T-helper 2 cell treated with Interferon-gamma antibody and Interleukin-4, amounts not matched to agents 5 μg/mL and 100 μg/mL, for 36 hours (primary cell): ENCODE measurements at regions not wholly inside any gene's neighbourhood (a gene's known extent, or its start where the extent isn't known, plus 50 kb on each side); places are given as distances from the start of the nearest gene placed in this dataset.

Experiments used
- DNase-seq: peaks from one replicate; pipeline ENCODE4 v3.0.0; 2021; ENCODE audit warnings: low spot score
- H3K27ac Mint-ChIP-seq: one replicate; pipeline ENCODE4 v1.8.0; 2021; ENCODE audit warnings: mild to moderate bottlenecking, mixed read lengths
- H3K27me3 Mint-ChIP-seq: one replicate; pipeline ENCODE4 v1.8.0; 2021; ENCODE audit warnings: low read depth, mixed read lengths
- H3K36me3 Mint-ChIP-seq: one replicate; pipeline ENCODE4 v1.8.0; 2021; ENCODE audit warnings: low read depth, mixed read lengths
- H3K4me1 Mint-ChIP-seq: one replicate; pipeline ENCODE4 v1.8.0; 2021; ENCODE audit warnings: low read depth, mixed read lengths
- H3K4me3 Mint-ChIP-seq: one replicate; pipeline ENCODE4 v1.8.0; 2022; ENCODE audit warnings: mild to moderate bottlenecking, moderate library complexity, mixed read lengths
- H3K9me3 Mint-ChIP-seq: one replicate; pipeline ENCODE4 v1.8.0; 2021; ENCODE audit warnings: mixed read lengths

- no peaks in the 10 kb centered on the region for H3K27me3 Mint-ChIP-seq
- DNase-seq, result no peak
These were observed 202.0 kb downstream of the TSHZ3 start for GRCh38 chr19:31147234-31147633.

GRCh38 chr19:31146546-31147183 is 202.6 kb downstream of the TSHZ3 start:
- Mint-ChIP-seq H3K36me3 (no peaks in the 10 kb centered on the region), H3K27me3 (no peaks in the 10 kb centered on the region), H3K9me3 (no peaks in the 10 kb centered on the region), H3K4me1 (no peaks in the 10 kb centered on the region), H3K4me3 (no peak overlapping the region), H3K27ac (no peak overlapping the region)
- no peak for DNase-seq

More at GRCh38 chr19:31147234-31147633, 202.0 kb downstream of the TSHZ3 start:
- no peaks in the 10 kb centered on the region for H3K4me1 Mint-ChIP-seq
- H3K9me3 Mint-ChIP-seq, result no peaks in the 10 kb centered on the region
- H3K4me3 Mint-ChIP-seq, result no peak overlapping the region
- no peaks in the 10 kb centered on the region for H3K36me3 Mint-ChIP-seq
- no peak overlapping the region for H3K27ac Mint-ChIP-seq

GRCh38 chr19:31146015-31146414 is 203.2 kb downstream of the TSHZ3 start:
- Mint-ChIP-seq H3K36me3 (no peaks in the 10 kb centered on the region), H3K4me1 (no peaks in the 10 kb centered on the region), H3K27me3 (no peaks in the 10 kb centered on the region), H3K9me3 (no peaks in the 10 kb centered on the region), H3K27ac (no peak overlapping the region), H3K4me3 (no peak overlapping the region)
- no peak for DNase-seq

GRCh38 chr19:31145007-31145406 is 204.2 kb downstream of the TSHZ3 start:
- H3K4me3 Mint-ChIP-seq, result no peak overlapping the region
- DNase-seq, result no peak

GRCh38 chr19:31144075-31144870 is 205.0 kb downstream of the TSHZ3 start:
- DNase-seq, result no peak
- H3K4me1 Mint-ChIP-seq, result no peaks in the 10 kb centered on the region
- H3K27me3 Mint-ChIP-seq, result no peaks in the 10 kb centered on the region
- no peaks in the 10 kb centered on the region for H3K9me3 Mint-ChIP-seq
- no peaks in the 10 kb centered on the region for H3K36me3 Mint-ChIP-seq
- no peak overlapping the region for H3K4me3 Mint-ChIP-seq
- H3K27ac Mint-ChIP-seq, result no peak overlapping the region

More at GRCh38 chr19:31145007-31145406, 204.2 kb downstream of the TSHZ3 start:
- no peaks in the 10 kb centered on the region for H3K27me3 Mint-ChIP-seq
- H3K36me3 Mint-ChIP-seq, result no peaks in the 10 kb centered on the region
- no peaks in the 10 kb centered on the region for H3K4me1 Mint-ChIP-seq
- no peaks in the 10 kb centered on the region for H3K9me3 Mint-ChIP-seq
- no peak overlapping the region for H3K27ac Mint-ChIP-seq

GRCh38 chr19:31141301-31141700 is 207.9 kb downstream of the TSHZ3 start:
- DNase-seq, result no peak
- Mint-ChIP-seq H3K27ac (no peak overlapping the region), H3K36me3 (no peaks in the 10 kb centered on the region), H3K4me3 (no peak overlapping the region), H3K27me3 (no peaks in the 10 kb centered on the region), H3K4me1 (no peaks in the 10 kb centered on the region), H3K9me3 (no peaks in the 10 kb centered on the region)

GRCh38 chr19:31140717-31141116 is 208.5 kb downstream of the TSHZ3 start:
- Mint-ChIP-seq H3K9me3 (no peaks in the 10 kb centered on the region), H3K4me1 (no peaks in the 10 kb centered on the region), H3K4me3 (no peak overlapping the region), H3K36me3 (no peaks in the 10 kb centered on the region), H3K27me3 (no peaks in the 10 kb centered on the region), H3K27ac (no peak overlapping the region)
- DNase-seq, result no peak

- Mint-ChIP-seq H3K9me3 (no peaks in the 10 kb centered on the region), H3K4me1 (no peaks in the 10 kb centered on the region), H3K27me3 (no peaks in the 10 kb centered on the region), H3K36me3 (no peaks in the 10 kb centered on the region), H3K4me3 (no peak overlapping the region), H3K27ac (no peak overlapping the region)
- no peak for DNase-seq
These were observed 209.2 kb downstream of the TSHZ3 start for GRCh38 chr19:31139871-31140505.

- Mint-ChIP-seq H3K4me1 (no peaks in the 10 kb centered on the region), H3K27ac (no peak overlapping the region), H3K4me3 (no peak overlapping the region), H3K9me3 (no peaks in the 10 kb centered on the region), H3K27me3 (peaks cover 3% of the 10 kb centered on the region), H3K36me3 (no peaks in the 10 kb centered on the region)
- no peak for DNase-seq
These were observed 211.2 kb downstream of the TSHZ3 start for GRCh38 chr19:31138077-31138476.

GRCh38 chr19:31135841-31136240 is 213.4 kb downstream of the TSHZ3 start:
- H3K9me3 Mint-ChIP-seq, result no peaks in the 10 kb centered on the region
- H3K4me3 Mint-ChIP-seq, result no peak overlapping the region
- H3K4me1 Mint-ChIP-seq, result no peaks in the 10 kb centered on the region
- DNase-seq, result no peak
- H3K36me3 Mint-ChIP-seq, result no peaks in the 10 kb centered on the region
- peaks cover 3% of the 10 kb centered on the region for H3K27me3 Mint-ChIP-seq
- H3K27ac Mint-ChIP-seq, result no peak overlapping the region

- H3K27ac Mint-ChIP-seq, result no peak overlapping the region
- no peaks in the 10 kb centered on the region for H3K9me3 Mint-ChIP-seq
- no peak for DNase-seq
- no peaks in the 10 kb centered on the region for H3K36me3 Mint-ChIP-seq
- H3K4me1 Mint-ChIP-seq, result no peaks in the 10 kb centered on the region
- H3K27me3 Mint-ChIP-seq, result peaks cover 3% of the 10 kb centered on the region
- H3K4me3 Mint-ChIP-seq, result no peak overlapping the region
These were observed 216.5 kb downstream of the TSHZ3 start for GRCh38 chr19:31132753-31133110.

GRCh38 chr19:31128291-31128690 is 220.9 kb downstream of the TSHZ3 start:
- H3K36me3 Mint-ChIP-seq, result no peaks in the 10 kb centered on the region
- H3K27me3 Mint-ChIP-seq, result no peaks in the 10 kb centered on the region
- DNase-seq, result no peak
- H3K9me3 Mint-ChIP-seq, result no peaks in the 10 kb centered on the region
- no peak overlapping the region for H3K4me3 Mint-ChIP-seq
- H3K27ac Mint-ChIP-seq, result no peak overlapping the region
- H3K4me1 Mint-ChIP-seq, result no peaks in the 10 kb centered on the region

- no peaks in the 10 kb centered on the region for H3K36me3 Mint-ChIP-seq
- H3K4me1 Mint-ChIP-seq, result no peaks in the 10 kb centered on the region
- no peak for DNase-seq
- no peaks in the 10 kb centered on the region for H3K9me3 Mint-ChIP-seq
- H3K27me3 Mint-ChIP-seq, result no peaks in the 10 kb centered on the region
- no peak overlapping the region for H3K27ac Mint-ChIP-seq
- H3K4me3 Mint-ChIP-seq, result no peak overlapping the region
These were observed 221.9 kb downstream of the TSHZ3 start for GRCh38 chr19:31127134-31127967.

- H3K4me1 Mint-ChIP-seq, result no peaks in the 10 kb centered on the region
- DNase-seq, result no peak
- H3K27me3 Mint-ChIP-seq, result no peaks in the 10 kb centered on the region
- H3K9me3 Mint-ChIP-seq, result no peaks in the 10 kb centered on the region
- no peaks in the 10 kb centered on the region for H3K36me3 Mint-ChIP-seq
- H3K4me3 Mint-ChIP-seq, result no peak overlapping the region
- H3K27ac Mint-ChIP-seq, result no peak overlapping the region
These were observed 223.0 kb downstream of the TSHZ3 start for GRCh38 chr19:31126236-31126635.
